ENCODE measurements at regions not wholly inside any gene's neighbourhood (a gene's known extent, or its start where the extent isn't known, plus 50 kb on each side); places are given as distances from the start of the nearest gene placed in this dataset.

DNA sequence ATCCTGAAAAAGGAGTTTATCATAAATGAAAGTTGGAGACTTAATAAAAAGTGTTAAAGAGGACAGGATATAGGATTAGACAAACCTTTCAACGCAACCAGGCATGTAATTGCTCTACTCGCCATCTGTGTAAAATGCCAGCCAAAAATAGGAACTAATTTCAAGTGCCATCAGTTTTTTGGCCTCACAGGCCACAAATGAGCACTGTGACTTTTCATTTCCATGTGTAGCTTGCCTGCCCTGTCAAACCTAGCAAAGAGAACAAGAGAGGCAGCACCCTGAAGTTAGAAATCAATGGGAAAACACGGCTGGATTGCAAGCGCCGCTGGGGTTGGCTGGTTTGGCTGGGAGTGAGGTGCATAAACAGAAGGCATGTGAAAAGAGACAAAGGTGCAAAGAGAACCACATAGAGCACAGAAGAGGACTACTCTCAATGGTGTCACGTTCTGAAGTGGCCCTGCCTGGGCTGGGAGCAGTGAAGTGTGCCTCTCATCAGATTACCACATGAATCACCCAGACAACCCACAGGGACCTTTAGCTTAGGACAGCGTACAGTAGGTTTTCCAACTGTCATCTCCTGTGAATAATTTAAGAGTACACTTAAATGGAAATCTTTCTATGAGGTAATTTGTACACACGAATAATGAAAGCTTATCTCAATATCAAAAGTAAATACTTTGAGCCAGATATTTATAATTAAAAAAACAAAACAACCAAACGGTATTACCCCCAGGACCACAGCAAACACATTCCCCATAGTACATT is 78.0 kb upstream of the NHSL1 start:
- DNase-seq (ENCODE audit: low spot score): no peak

- DNase-seq (ENCODE audit: low spot score): no peak
Measured at GRCh38 chr6:138580040-138580439, 80.7 kb upstream of the NHSL1 start.

- DNase-seq (ENCODE audit: low spot score): no peak
Measured at GRCh38 chr6:138580801-138581200, 81.5 kb upstream of the NHSL1 start.

- no peak for DNase-seq (ENCODE audit: low spot score)
Measured at GRCh38 chr6:138582573-138582972, 83.3 kb upstream of the NHSL1 start.

DNA sequence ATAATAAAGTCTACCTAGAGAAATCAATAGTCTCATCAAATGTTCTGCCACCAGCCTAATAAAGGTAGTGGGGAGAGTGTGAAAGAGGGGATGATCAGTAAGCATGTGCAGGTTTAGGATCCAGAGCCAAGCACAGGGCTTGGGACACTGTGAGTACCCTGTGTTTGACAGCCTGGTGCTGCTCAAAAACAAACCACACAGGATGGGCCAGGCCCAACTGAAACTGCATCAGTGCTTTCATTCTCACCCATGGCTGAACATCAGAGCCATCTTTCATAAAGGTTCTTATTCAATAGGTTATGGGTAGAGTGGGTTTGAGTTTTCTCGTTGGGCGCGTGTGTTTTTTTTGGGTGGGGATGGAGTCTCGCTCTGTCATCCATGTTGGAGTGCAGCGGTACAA is 87.3 kb upstream of the NHSL1 start:
- no peak for DNase-seq (ENCODE audit: low spot score)

- DNase-seq (ENCODE audit: low spot score): peak; percentile 61
Measured at GRCh38 chr6:138588805-138589434, 89.6 kb upstream of the NHSL1 start.

DNA sequence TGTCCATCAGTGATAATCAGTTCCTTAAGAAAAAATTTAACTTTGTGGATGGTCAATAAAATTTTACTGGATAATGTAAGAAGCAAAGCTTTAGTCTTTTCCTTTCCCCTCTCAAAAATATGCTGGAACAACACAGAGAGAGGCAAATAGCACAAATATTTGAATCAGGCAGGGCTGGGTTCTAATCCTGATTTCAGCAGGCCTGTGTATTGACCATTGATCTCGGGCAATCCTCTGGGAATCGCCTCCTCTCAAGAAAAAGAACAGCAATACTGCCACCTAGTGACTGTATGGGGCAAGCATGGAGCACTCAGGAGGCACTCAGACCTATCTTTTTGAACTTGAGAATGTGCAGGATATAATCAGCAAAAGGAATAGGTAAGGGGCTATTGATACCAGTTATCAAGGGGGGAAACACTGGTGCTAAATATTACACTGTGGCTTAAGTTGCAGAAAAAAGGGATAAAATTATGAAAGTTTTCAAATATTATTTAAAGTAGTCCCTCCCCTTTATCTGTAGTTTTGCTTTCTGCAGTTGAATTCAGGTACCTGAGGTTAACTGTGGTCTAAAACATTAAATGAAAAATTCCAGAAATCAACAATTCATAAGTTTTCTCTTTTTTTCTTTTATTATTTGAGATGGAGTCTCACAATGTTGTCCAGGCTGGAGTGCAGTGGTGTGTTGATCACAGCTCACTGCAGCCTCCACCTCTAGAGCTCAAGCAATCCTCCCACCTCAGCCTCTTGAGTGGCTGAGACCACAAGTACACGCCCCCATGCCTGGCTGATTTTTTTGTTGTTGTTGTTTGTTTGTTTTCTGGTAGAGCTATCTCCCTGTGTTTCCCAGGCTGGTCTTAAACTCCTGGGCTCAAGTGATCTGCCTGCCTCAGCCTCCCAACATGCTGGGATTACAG is 91.8 kb upstream of the NHSL1 start:
- DNase-seq (ENCODE audit: low spot score): peak; percentile 49

DNA sequence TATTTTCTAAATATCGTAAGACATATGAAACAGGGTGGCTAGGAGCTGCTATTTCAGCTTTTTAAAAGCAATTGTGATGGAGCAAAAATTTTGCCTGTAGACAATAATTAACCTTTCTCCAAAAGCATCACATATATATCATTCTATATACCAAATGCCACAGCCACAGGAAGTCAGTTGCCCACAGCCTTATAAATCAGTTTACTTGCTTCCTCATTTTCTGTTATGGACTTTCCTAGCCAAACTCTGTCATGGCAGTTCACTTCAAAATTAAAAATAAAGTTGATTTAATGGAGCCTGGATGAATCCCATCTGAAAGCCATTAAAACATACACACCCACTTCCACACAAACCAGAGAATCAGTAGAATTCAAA is 93.4 kb upstream of the NHSL1 start:
- no peak for DNase-seq (ENCODE audit: low spot score)

GRCh38 chr6:138593124-138593877 is 94.0 kb upstream of the NHSL1 start:
- DNase-seq (ENCODE audit: low spot score): peak; percentile 46

DNA sequence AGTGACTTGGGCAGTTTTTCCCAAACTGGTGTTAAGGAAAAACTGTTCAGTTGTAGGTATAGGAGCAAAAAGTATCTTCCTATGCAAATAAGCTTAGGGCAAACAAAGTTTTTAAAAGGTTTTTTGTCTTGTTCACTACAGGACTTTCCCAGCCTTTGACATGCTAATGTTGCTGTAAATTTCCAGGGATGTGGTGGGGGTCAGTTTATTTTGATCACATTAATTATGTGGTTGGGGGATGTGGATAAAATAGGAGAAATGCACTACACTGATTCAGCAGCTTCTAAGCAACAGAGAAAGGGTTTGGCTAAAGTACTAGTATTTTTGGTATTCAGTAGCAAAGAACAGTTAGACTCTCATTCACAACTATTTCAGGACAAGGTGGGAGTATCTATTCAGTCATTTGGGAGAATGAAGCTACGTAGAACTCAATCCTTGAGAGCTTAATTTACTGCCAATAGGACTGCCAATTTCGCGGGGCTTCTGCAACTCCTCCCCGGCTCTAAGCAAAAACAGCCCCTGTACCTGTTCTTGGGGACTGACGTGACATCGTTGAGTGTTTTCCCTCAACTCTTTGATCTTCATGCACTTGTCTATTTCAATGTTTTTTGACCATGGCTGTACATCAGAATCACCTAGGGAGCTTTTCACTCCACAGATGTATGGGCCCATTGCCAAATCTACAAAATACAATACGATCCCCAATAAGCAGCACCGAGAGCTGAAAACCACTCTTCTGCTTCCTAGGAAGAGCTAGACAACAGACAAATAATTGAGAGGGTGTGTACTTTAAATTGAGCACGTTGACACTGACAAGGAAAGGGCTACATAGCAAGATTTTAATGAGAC is 94.8 kb upstream of the NHSL1 start:
- DNase-seq (ENCODE audit: low spot score): no peak

- no peak for DNase-seq (ENCODE audit: low spot score)
Measured at GRCh38 chr6:138594758-138595140, 95.5 kb upstream of the NHSL1 start.

- no peak for DNase-seq (ENCODE audit: low spot score)
Measured at GRCh38 chr6:138596126-138596525, 96.8 kb upstream of the NHSL1 start.

DNA sequence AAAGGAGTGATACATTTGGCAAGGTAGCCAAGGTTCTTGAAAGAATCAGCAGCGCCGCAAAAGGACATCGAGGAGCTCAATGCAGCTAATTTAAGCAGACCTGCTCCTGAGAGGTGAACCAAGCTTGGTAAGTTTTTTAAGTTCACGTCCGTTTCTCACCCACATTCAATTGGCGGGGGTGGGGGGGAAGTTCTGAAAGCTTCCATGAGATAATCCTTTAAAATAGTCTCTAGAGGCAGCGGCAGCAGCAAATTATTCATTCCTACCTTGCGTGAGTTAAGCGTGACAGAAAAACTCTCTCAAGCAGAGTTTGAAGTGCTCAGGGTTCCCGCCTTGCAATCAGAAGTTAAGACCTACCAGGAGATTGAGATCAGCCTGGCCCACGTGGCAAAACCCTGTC is 97.3 kb upstream of the NHSL1 start:
- DNase-seq (ENCODE audit: low spot score): no peak

DNA sequence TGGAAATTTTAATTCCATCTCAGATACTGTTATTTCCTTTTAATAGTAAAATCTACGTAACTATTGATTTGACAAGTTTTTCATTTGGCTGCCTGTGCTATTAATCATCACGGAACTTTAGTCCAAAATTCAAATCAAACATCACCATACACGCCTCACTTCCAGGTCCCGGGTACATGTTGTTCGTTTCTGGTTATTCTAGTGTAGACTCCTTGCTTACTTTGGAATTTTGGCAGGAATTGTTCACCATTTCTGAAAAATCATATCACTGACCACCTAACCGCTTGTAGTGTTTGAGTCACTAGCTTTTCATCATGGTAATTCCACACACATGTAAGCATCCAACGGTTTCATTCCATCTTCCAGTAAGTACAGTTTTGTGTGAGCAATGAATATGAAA is 98.0 kb upstream of the NHSL1 start:
- no peak for DNase-seq (ENCODE audit: low spot score)

DNA sequence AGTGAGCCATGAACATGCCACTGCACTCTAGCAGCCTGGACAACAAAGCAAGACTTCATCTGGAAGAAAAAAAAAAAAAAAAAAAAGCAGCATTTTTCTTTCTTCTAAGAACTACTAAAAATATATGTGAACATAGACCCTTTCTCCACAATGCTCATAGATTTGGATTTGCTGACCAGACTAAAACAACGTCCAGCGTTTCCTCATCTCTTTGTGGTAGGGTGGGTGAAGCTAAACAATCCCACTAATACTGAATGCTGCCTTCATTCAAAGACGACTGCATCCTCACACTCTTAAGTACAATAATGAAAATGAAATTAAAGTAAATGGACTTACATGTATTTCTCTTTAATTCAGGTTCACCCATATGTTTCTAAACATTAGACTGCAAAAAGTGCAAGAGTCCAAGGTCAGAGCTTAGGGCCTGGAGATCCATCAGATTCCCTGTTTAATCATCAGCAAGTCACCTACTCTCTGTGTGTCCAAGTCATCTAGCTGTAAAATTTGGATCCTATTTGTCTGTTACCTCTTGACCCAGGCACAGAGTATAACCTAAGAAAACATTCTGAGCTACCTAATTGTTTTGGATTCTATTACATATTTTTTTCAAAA is 99.4 kb upstream of the NHSL1 start:
- no peak for DNase-seq (ENCODE audit: low spot score)

DNA sequence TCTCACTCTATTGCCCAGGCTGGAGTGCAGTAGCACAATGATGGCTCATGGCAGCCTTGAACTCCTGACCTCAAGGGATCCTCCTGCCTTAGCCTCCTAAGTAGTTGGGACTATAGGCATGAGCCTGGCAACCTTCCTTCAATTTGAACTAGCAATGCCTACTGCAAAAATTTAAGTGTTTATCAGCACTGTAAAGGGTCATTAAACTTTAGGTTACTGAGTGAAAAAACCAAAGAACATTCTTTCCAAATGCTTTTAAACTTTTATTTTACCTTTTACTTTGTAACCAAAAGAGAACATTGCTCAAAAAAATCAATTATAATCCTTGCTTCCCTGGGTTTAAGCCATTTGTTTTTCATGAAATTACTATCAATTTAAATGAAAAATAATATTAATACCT is 101.0 kb upstream of the NHSL1 start:
- no peak for DNase-seq (ENCODE audit: low spot score)

- no peak for DNase-seq (ENCODE audit: low spot score)
Measured at GRCh38 chr6:138600726-138601125, 101.4 kb upstream of the NHSL1 start.

- DNase-seq (ENCODE audit: low spot score): no peak
Measured at GRCh38 chr6:138601128-138601527, 101.8 kb upstream of the NHSL1 start.

DNA sequence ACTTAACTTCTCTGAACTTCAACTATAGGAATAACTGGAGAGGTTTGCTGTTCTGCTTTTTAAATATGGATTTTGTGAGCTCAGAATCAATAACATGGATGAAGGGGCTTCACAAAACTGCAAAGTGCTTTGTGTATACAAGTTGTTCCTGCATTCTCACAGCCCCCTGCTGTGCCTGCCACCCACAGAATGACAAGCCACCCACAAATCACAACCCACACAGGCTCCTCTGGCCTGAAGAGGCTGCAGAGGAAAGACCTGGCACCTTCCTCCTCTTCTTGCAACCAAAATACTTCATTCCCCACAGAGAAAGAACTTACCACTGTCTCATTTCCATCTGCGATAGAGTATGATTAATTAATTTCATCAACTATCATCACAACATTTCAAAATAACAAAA is 106.7 kb upstream of the NHSL1 start:
- DNase-seq (ENCODE audit: low spot score): no peak

GRCh38 chr6:138607478-138608433 is 108.5 kb upstream of the NHSL1 start:
- no peak for DNase-seq (ENCODE audit: low spot score)
